ENCODE measurements at regions not wholly inside any gene's neighbourhood (a gene's known extent, or its start where the extent isn't known, plus 50 kb on each side); places are given as distances from the start of the nearest gene placed in this dataset.

- DNase-seq = no peak
Observed at GRCh38 chr12:41924111-41924510, 220.6 kb downstream of the GXYLT1 start.

DNA sequence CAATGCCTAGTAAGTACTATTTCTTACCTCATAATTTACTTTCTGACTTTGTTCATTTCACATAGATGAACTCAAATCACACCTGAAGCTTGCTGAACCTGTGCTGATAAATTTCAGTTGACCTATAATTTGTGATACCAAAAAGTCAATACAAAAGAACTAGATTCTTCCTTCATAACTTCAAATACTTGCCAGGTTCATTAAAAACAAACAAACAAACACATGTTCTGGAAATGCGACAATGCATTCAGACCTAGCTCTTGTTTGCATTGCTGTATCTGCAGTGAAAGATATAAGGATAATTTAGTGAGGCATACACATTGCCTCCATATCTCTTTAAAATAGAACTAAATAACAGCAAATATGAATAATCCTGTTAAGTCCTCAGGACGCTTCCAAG, 221.3 kb downstream of the GXYLT1 start:
- DNase-seq = no peak

DNA sequence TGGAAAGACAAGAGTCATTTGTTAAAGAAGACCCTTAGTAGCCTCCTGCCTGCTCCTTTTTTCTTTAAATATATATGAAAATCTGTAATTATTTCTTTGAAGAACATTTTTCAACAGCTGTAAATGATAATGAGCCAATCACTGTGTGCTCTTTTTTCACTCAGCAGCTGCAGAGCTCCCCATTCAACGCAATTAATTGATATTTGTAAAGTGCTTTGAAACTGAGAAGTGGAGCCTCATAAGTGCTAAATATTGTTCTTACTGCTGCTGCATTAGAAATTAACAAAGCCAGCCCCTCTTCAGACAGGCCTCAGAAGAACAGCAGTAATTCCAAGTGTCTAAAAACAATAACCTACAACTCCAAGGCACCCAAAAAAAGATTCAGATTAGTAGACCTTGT, 224.3 kb downstream of the GXYLT1 start:
- DNase-seq = no peak

DNA sequence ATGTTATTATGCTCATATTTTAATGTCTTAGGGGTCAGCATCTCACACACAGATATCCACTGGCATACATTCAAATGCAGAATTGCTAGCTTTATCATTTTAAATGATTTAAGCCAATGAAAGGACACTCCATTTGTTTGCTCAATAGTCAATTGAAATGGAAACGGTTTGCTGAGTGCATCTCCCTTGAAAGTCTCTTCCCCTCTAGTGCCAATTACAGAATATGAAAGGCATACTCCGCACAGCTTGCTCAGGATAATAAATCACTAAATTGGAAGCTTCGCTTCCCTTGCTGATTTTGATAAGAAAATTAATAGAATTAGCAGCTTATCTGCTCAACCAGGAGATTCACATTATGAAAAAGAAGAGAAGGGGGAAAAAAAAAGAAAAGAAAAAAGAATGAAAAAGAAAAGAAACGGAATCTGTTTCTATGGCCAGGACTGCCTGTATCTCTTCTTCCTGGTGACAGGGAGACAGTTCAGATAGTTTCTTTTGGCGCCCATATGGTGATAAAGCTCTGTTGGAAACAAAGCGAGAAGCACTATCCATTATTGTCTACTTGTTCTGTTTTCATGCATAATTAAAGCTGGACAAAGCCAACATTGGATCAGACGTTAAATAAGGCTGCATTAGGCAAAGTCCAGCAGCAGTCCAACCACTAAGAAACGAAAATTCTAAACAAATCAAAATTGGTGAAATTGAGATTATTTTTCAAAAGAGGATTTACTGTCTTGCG, 225.0 kb downstream of the GXYLT1 start:
- DNase-seq = no peak

- DNase-seq = no peak
Observed at GRCh38 chr12:41919048-41919447, 225.6 kb downstream of the GXYLT1 start.

GRCh38 chr12:41917938-41918341, 226.7 kb downstream of the GXYLT1 start:
- DNase-seq = no peak

- no peak for DNase-seq
Observed at GRCh38 chr12:41917181-41917580, 227.5 kb downstream of the GXYLT1 start.

- DNase-seq = no peak
Observed at GRCh38 chr12:41910578-41911320, 233.9 kb downstream of the GXYLT1 start.

DNA sequence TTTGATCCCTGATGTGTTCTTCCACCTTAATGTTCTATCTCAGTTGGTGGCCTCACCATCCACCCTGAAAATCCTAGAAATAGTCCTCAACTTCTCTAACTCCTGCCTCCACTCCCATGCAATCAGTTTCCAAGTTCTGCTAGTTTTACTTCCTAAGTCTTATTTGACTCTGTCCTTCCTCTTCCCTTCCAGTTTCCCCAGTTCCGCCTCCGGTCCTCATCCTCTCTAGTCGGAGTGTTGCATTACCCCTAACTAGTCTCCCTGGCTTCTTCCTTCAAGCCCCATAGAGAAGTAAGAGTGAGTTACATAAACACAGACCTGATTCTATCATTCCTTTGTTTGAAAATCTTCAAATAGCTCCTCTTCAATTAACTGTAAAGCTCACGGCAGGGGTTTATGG, 236.5 kb downstream of the GXYLT1 start:
- no peak for DNase-seq

- no peak for DNase-seq
Observed at GRCh38 chr12:41907550-41907949, 237.1 kb downstream of the GXYLT1 start.

- no peak for DNase-seq
Observed at GRCh38 chr12:41907021-41907420, 237.7 kb downstream of the GXYLT1 start.

GRCh38 chr12:41905759-41906297, 238.8 kb downstream of the GXYLT1 start:
- no peak for DNase-seq

DNA sequence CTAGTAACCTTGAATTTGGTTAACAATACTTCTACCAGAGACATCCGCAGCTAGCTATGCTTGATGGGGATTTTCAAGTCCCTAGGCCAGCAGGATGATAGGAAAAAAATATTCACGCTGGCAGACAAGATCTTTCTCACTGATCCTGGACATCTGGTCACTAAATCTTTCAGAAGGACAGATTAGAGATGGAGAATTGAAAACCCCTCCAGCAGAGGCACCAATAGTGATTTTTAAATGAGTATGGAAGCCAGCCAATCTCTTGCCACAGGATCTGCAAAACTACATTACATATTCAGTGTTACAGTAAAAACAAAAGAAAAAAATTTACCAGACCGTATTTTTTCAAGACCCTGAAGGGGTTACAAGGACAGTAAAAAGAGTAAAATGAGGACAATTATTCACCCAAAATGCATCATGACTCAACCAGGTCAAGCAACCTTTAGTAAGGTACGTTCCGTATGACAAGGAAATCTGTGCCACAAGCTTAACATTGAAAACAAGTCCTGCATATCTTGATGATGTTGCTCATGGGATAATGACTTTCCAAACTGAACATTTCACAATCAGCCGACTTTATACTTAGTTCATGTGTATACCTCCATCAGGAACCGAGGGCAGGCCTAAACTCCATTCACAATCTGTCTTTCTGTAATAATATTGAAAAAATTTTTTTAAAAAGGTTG, 239.5 kb downstream of the GXYLT1 start:
- no peak for DNase-seq

DNA sequence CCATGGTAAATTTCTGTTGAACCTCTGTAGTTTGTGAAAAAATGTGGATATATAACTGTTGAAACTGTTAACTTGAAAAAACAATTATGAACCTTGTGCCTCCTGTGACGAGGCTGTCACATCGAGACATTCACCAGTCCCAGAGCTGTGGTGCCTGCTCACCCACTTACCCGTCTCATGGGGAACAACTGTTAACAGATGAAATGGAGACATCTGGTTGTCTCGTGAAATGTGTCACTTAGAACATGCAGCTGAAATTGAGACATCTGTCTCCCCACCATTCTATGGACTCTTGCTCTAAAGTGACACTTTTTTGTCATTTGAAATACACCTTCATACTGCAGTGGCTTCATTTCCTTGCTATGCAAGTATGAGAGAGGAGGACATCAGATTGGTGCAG, 240.6 kb downstream of the GXYLT1 start:
- no peak for DNase-seq

GRCh38 chr12:41903014-41903708, 241.5 kb downstream of the GXYLT1 start:
- DNase-seq = no peak

DNA sequence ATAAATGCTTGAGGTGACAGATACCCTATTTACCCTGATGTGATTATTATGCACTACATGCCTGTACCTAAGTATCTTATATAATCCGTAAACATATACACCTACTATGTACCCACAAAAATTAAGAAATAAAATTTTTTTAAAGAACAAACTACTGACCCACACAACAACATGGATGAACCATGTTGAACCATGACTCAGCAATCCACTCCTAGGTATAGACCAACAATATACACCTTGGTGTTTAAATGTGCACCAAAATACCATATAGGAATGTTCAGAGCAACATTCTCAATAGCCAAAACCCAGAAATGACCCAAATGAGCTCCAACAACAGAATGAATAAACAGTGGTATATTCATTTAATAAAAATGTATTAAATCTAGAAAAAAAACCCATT, 245.1 kb downstream of the GXYLT1 start:
- DNase-seq = no peak

DNA sequence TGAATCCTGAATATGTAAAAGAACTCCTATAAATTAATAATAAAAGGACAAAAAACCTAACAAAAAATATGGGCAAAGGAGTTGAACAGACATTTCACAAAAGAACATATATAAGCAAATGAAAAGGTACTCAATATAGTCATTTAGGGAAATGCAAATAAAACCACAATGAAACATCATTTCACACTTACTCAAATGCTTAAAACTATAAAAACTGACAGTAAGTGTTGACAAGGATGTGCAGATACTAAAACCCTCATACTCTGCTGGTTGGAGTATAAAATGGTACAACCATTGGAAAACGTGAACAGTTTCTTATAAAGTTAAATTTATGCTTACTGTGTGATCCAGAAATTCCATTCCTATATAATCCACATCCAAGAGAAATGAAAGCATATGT, 247.1 kb downstream of the GXYLT1 start:
- no peak for DNase-seq

DNA sequence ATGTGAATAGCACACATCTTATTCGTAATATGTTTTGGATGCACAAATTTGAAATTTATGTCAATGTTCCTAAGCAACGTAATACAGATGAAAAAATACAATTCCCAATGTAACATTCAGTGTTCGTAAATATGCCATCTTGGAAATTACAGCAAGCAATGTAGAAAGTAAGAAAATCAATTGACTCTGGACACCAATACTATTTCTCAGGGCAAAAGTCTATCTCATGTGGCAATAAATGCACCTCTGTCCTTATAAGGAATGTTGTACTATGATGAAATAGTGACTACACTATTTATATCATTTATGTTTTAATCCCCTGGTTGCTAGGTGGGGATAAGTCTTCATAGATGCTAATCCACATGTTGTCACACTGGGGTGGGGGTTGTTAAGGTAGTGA, 251.2 kb downstream of the GXYLT1 start:
- no peak for DNase-seq

- DNase-seq = no peak
Observed at GRCh38 chr12:41892302-41892701, 252.4 kb downstream of the GXYLT1 start.

DNA sequence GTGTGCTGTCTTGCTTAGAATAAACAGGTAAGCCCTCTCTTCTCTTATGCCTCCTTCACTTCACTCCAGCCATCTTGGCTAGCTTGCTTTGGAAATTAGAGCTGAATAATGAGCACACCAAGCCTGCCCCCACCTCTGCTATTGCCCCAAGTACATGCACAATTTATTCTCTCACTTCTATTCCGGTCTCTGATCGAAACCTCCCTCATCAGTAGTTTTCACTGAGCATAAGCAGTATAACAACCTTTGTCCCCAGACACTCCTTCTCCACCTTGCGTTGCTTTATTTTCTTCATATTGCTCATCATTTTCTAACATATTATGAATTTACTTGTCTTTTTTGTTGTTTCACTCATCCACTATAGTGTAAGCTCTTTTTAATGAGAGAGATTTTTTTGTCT, 253.4 kb downstream of the GXYLT1 start:
- no peak for DNase-seq

GRCh38 chr12:41888285-41888684, 256.4 kb downstream of the GXYLT1 start:
- no peak for DNase-seq

GRCh38 chr12:41881891-41882805, 262.5 kb downstream of the GXYLT1 start:
- no peak for DNase-seq

All from activated T-cell treated with anti-CD3 and anti-CD28 coated beads, Interleukin-2, amount 50 U/mL, for 1 hour (primary cell).